Sigmoid colon (tissue), 4 donors: ENCODE measurements at regions not wholly inside any gene's neighbourhood (a gene's known extent, or its start where the extent isn't known, plus 50 kb on each side); places are given as distances from the start of the nearest gene placed in this dataset.

ENCODE experiments used
- POLR2AphosphoS5 ChIP-seq, 4 donors: sonication (generic); formaldehyde crosslinking; IDR thresholded peaks; one replicate each; pipeline ENCODE4 v1.6.1; 2017; ENCODE audit warnings: antibody characterized with exemption in 4 of 4
- TF ChIP-seq, protein P1 (sequence below), 4 experiments: fragments of 450-650 bp in 3 of 4; fragments of 200-600 bp in 1 of 4; IDR thresholded peaks; one replicate each; pipeline ENCODE4 v1.5.1; 2016 to 2019; ENCODE audit warnings: antibody characterized with exemption in 4 of 4, mild to moderate bottlenecking in 3 of 4, moderate library complexity in 2 of 4

- TF ChIP-seq, protein P1, sequence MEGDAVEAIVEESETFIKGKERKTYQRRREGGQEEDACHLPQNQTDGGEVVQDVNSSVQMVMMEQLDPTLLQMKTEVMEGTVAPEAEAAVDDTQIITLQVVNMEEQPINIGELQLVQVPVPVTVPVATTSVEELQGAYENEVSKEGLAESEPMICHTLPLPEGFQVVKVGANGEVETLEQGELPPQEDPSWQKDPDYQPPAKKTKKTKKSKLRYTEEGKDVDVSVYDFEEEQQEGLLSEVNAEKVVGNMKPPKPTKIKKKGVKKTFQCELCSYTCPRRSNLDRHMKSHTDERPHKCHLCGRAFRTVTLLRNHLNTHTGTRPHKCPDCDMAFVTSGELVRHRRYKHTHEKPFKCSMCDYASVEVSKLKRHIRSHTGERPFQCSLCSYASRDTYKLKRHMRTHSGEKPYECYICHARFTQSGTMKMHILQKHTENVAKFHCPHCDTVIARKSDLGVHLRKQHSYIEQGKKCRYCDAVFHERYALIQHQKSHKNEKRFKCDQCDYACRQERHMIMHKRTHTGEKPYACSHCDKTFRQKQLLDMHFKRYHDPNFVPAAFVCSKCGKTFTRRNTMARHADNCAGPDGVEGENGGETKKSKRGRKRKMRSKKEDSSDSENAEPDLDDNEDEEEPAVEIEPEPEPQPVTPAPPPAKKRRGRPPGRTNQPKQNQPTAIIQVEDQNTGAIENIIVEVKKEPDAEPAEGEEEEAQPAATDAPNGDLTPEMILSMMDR (IDR thresholded peaks at IDR 0.05) = no peak
- no peak for TF ChIP-seq POLR2AphosphoS5 (IDR thresholded peaks at IDR 0.05)
Measured at GRCh38 chr2:59833941-59834340, 719.5 kb downstream of the BCL11A start.
